A549 (cell line): ENCODE measurements at regions not wholly inside any gene's neighbourhood (a gene's known extent, or its start where the extent isn't known, plus 50 kb on each side); places are given as distances from the start of the nearest gene placed in this dataset.

Source experiments
- ATAC-seq, 2 experiments: fragments of 200-7000 bp in 1 of 2; fragments of >200 bp in 1 of 2; cut with Nextera tagmentation in 1 of 2; cut with Tn5 transposase in 1 of 2; 3 replicates each; pipeline versions ENCODE4 v1.8.0 to v1.9.1; 2018 to 2020; ENCODE audit warnings: mild to moderate bottlenecking in 1 of 2, moderate library complexity in 1 of 2
- CTCF ChIA-PET: fragments of 300-600 bp; sonication (Branson Sonifier 250); formaldehyde crosslinking; extraction: SDS; loops from one replicate; lab custom pipeline; 2021; ENCODE audit warnings: antibody characterized with exemption, inconsistent platforms; lab: Yijun Ruan, JAX
- POLR2A ChIA-PET: fragments of 350-600 bp; formaldehyde crosslinking; extraction: SDS; loops from one replicate; lab custom pipeline; 2021; ENCODE audit warnings: antibody characterized with exemption, inconsistent platforms; lab: Yijun Ruan, JAX
- DNase-seq, 2 experiments: peaks; one replicate each; pipeline versions ENCODE4 v3.0.0 to v3.0.0-alpha.2; 2011 to 2016; ENCODE audit warnings: low read depth in 1 of 2, low spot score in 1 of 2
- FAIRE-seq: peaks from 2 replicates; lab custom pipeline; 2011; peaks lifted over from hg19 to GRCh38; lab: Jason Lieb, UNC
- H3K27ac ChIP-seq, 2 experiments: fragments of >200 bp; sonication (Bioruptor Twin); formaldehyde crosslinking; 3 replicates each; pipeline ENCODE4 v1.5.1; 2016 to 2017
- H3K4me1 ChIP-seq: fragments of >200 bp; sonication (Bioruptor Twin); formaldehyde crosslinking; 3 replicates; pipeline ENCODE4 v1.6.1; 2016
- H3K4me2 ChIP-seq: fragments of >200 bp; sonication (Bioruptor Twin); formaldehyde crosslinking; 3 replicates; pipeline ENCODE4 v1.6.1; 2016
- H3K4me3 ChIP-seq: fragments of >200 bp; sonication (Bioruptor Twin); formaldehyde crosslinking; 3 replicates; pipeline ENCODE4 v1.5.1; 2016
- H3K9me3 ChIP-seq: fragments of >200 bp; sonication (Bioruptor Twin); formaldehyde crosslinking; 3 replicates; pipeline ENCODE4 v1.6.1; 2016
- BCL3 ChIP-seq: fragments of >200 bp; sonication (Bioruptor Twin); formaldehyde crosslinking; IDR thresholded peaks from 3 replicates; pipeline ENCODE4 v1.6.1; 2016
- CBX8 ChIP-seq: fragments of 200-600 bp; sonication (generic); IDR thresholded peaks from 2 replicates; pipeline ENCODE4 v1.6.1; 2016
- CHD4 ChIP-seq: fragments of 200-600 bp; sonication (generic); IDR thresholded peaks from 2 replicates; pipeline ENCODE4 v1.6.1; 2016; ENCODE audit warnings: antibody characterized with exemption, mild to moderate bottlenecking, borderline replicate concordance
- ELK1 ChIP-seq: fragments of 150-350 bp; IDR thresholded peaks from 2 replicates; pipeline ENCODE4 v1.6.1; 2014; ENCODE audit warnings: low read depth, mild to moderate bottlenecking, low read length
- ESRRA ChIP-seq: fragments of 150-350 bp; IDR thresholded peaks from 2 replicates; pipeline ENCODE4 v1.6.1; 2014; ENCODE audit warnings: mild to moderate bottlenecking, low read length, borderline replicate concordance
- FOSL2 ChIP-seq, 2 experiments: fragments of 450-650 bp in 1 of 2; fragments of >200 bp in 1 of 2; sonication (Bioruptor Twin) in 1 of 2; formaldehyde crosslinking; IDR thresholded peaks; 2 replicates each; pipeline versions ENCODE4 v1.5.0 to v1.6.1; 2016 to 2020; ENCODE audit warnings: mild to moderate bottlenecking in 1 of 2, moderate library complexity in 1 of 2
- GATA3 ChIP-seq: IDR thresholded peaks from 2 replicates; pipeline ENCODE4 v1.6.1; 2012; ENCODE audit warnings: borderline replicate concordance
- HDAC2 ChIP-seq: fragments of 200-600 bp; sonication (generic); IDR thresholded peaks from 2 replicates; pipeline ENCODE4 v1.6.1; 2016
- HES2 ChIP-seq: fragments of >200 bp; sonication (Bioruptor Twin); formaldehyde crosslinking; IDR thresholded peaks from 2 replicates; pipeline ENCODE4 v1.6.1; 2016
- HEYL ChIP-seq: fragments of 250-450 bp; sonication (Bioruptor Pico); IDR thresholded peaks from 2 replicates; pipeline ENCODE4 v1.8.0; 2021; ENCODE audit warnings: mild to moderate bottlenecking, moderate library complexity
- JUNB ChIP-seq: fragments of >200 bp; sonication (Bioruptor Twin); formaldehyde crosslinking; IDR thresholded peaks from 2 replicates; pipeline ENCODE4 v1.6.1; 2016
- KDM1A ChIP-seq: fragments of 200-600 bp; sonication (generic); IDR thresholded peaks from 2 replicates; pipeline ENCODE4 v1.6.1; 2016; ENCODE audit warnings: low read depth, mild to moderate bottlenecking
- KDM5A ChIP-seq: fragments of 200-600 bp; sonication (generic); IDR thresholded peaks from 2 replicates; pipeline ENCODE4 v1.6.1; 2016; ENCODE audit warnings: antibody characterized with exemption, mild to moderate bottlenecking
- NFE2L2 ChIP-seq: fragments of 150-350 bp; conservative IDR thresholded peaks from 2 replicates; pipeline ENCODE4 v1.6.1; 2014; ENCODE audit warnings: low read length
- POLR2A ChIP-seq: IDR thresholded peaks from 2 replicates; pipeline ENCODE4 v1.6.1; 2012; ENCODE audit warnings: mild to moderate bottlenecking, low read length
- POLR2AphosphoS2 ChIP-seq: conservative IDR thresholded peaks from 2 replicates; pipeline ENCODE4 v1.6.1; 2012; ENCODE audit warnings: low read length, improper control_type of control experiment, inconsistent platforms
- RCOR1 ChIP-seq: fragments of 150-350 bp; IDR thresholded peaks from 2 replicates; pipeline ENCODE4 v1.6.1; 2014; ENCODE audit warnings: antibody characterized with exemption, low read length, low read depth
- SMC3 ChIP-seq: fragments of >200 bp; sonication (Bioruptor Twin); formaldehyde crosslinking; IDR thresholded peaks from 3 replicates; pipeline ENCODE4 v1.6.1; 2018; ENCODE audit warnings: inconsistent platforms
- SREBF2 ChIP-seq: fragments of 450-650 bp; IDR thresholded peaks from 2 replicates; pipeline ENCODE4 v1.6.1; 2014; ENCODE audit warnings: mild to moderate bottlenecking, moderate library complexity
- USF2 ChIP-seq: fragments of 450-650 bp; IDR thresholded peaks from 2 replicates; pipeline ENCODE4 v1.6.1; 2014; ENCODE audit warnings: antibody characterized with exemption
- WGBS: methylation state at CpG from one replicate; pipeline ENCODE4 v1.1.6; 2017; ENCODE audit errors: missing lambda C conversion rate; 5-methylcytosine and 5-hydroxymethylcytosine counted together

GRCh38 chr13:34013061-34013460 lies 195.1 kb downstream of the RFC3 start:
- H3K4me2 ChIP-seq: no peak overlapping the region
- 82% methylated on average over 6 of the region's 6 CpGs for WGBS
- DNase-seq: no peak
- ATAC-seq: no peak
- ChIA-PET POLR2A (no interaction called here), CTCF (no interaction called here)
- peak overlapping the region in 1 of 2 experiments; percentile 1; a peak in 1 of 6 replicates for H3K27ac ChIP-seq
- FAIRE-seq: no peak
- H3K4me3 ChIP-seq: no peak overlapping the region
- H3K9me3 ChIP-seq: no peaks in the 10 kb centered on the region
- no peak for TF ChIP-seq GATA3
- peaks cover 16% of the 10 kb centered on the region; the same call in 2 of the 3 replicates for H3K4me1 ChIP-seq

- TF ChIP-seq SREBF2: no peak
- no peak for TF ChIP-seq ELK1
- TF ChIP-seq BCL3: no peak
- no peak for TF ChIP-seq SMC3
- Histone ChIP-seq H3K27ac (peak overlapping the region in 1 of 2 experiments; percentile 18; a peak in 1 of 6 replicates), H3K9me3 (peaks cover 15% of the 10 kb centered on the region; the same call in 1 of the 3 replicates), H3K4me2 (no peak overlapping the region), H3K4me1 (peaks cover 18% of the 10 kb centered on the region; the same call in 1 of the 3 replicates), H3K4me3 (no peak overlapping the region)
- ChIA-PET CTCF (no interaction called here), POLR2A (no interaction called here)
- no peak for DNase-seq
- FAIRE-seq: no peak
- ATAC-seq: no peak
- 45% methylated on average over 4 of the region's 4 CpGs for WGBS
Observed at GRCh38 chr13:34017231-34017630, 199.3 kb downstream of the RFC3 start.

GRCh38 chr13:34019870-34020269 lies 201.9 kb downstream of the RFC3 start:
- DNase-seq (peak in 1 of 2 experiments; percentile 71), ATAC-seq (peak; percentile 55 to 64; a peak in 5 of 6 replicates), FAIRE-seq (no peak)
- Histone ChIP-seq H3K4me1 (peaks cover 16% of the 10 kb centered on the region; the same call in 1 of the 3 replicates), H3K9me3 (peaks cover 25% of the 10 kb centered on the region), H3K27ac (peak overlapping the region; percentile 69 to 75; a peak in 5 of 6 replicates), H3K4me3 (no peak overlapping the region), H3K4me2 (peak overlapping the region; percentile 60)
- POLR2A ChIA-PET: no interaction called here
- CTCF ChIA-PET: no interaction called here
- 19% methylated on average over 6 of the region's 6 CpGs for WGBS
- TF ChIP-seq ESRRA: no peak
- TF ChIP-seq JUNB: 0 out of 2 replicates have a peak, but pooled peaks have one; percentile 18
- no peak for TF ChIP-seq USF2
- no peak for TF ChIP-seq FOSL2 (IDR thresholded peaks at IDR 0.05)
- TF ChIP-seq FOSL2 (CRISPR knock-in tag; IDR thresholded peaks at IDR 0.05): 0 out of 2 replicates have a peak, but pooled peaks have one; percentile 15
- TF ChIP-seq CHD4: no peak
- no peak for TF ChIP-seq POLR2AphosphoS2
- TF ChIP-seq POLR2A: no peak
- no peak for TF ChIP-seq CBX8
- no peak for TF ChIP-seq HEYL (CRISPR knock-in tag)
- TF ChIP-seq SREBF2: no peak
- TF ChIP-seq HDAC2: no peak

- whole genome bisulfite sequencing: 54% methylated on average over 3 of the region's 3 CpGs
- no peak for FAIRE-seq
- ChIA-PET CTCF (no interaction called here), POLR2A (no interaction called here)
- H3K4me2 ChIP-seq: peak overlapping the region; percentile 60
- no peak for ATAC-seq
- H3K4me1 ChIP-seq: peaks cover 16% of the 10 kb centered on the region; the same call in 1 of the 3 replicates
- no peak overlapping the region for H3K4me3 ChIP-seq
- peaks cover 30% of the 10 kb centered on the region for H3K9me3 ChIP-seq
- H3K27ac ChIP-seq: peak overlapping the region; percentile 69 to 75; a peak in 5 of 6 replicates
- DNase-seq: no peak
- TF ChIP-seq KDM1A (no peak), FOSL2 (IDR thresholded peaks at IDR 0.05) (no peak), FOSL2 (CRISPR knock-in tag; IDR thresholded peaks at IDR 0.05) (no peak), KDM5A (no peak), GATA3 (no peak), HES2 (no peak), SMC3 (no peak), RCOR1 (no peak), ESRRA (no peak), NFE2L2 (no peak)
Observed at GRCh38 chr13:34020388-34020787, 202.4 kb downstream of the RFC3 start.
